OCI-LY7 (cell line): ENCODE measurements at regions not wholly inside any gene's neighbourhood (a gene's known extent, or its start where the extent isn't known, plus 50 kb on each side); places are given as distances from the start of the nearest gene placed in this dataset.

Source experiments
- BruUV-seq: library from RNA; stranded (reverse); fragments of 400-500 nt; replicated peaks from 2 replicates; lab custom pipeline; 2021; lab: Mats Ljungman, UMichigan
- CTCF ChIA-PET: fragments of 300-600 bp; sonication (Branson Sonifier 250); formaldehyde crosslinking; loops from one replicate; lab custom pipeline; 2022; ENCODE audit warnings: antibody characterized with exemption; ENCODE audit not compliant: unreplicated experiment; lab: Charles Lee
- POLR2A ChIA-PET: fragments of 300-600 bp; sonication (Branson Sonifier 250); formaldehyde crosslinking; loops from one replicate; lab custom pipeline; 2022; ENCODE audit warnings: antibody characterized with exemption; lab: Charles Lee
- DNase-seq: peaks from one replicate; pipeline ENCODE4 v3.0.0-alpha.2; 2015; ENCODE audit warnings: low spot score
- H2AFZ ChIP-seq: fragments of 200-600 bp; sonication (generic), shearing (Covaris generic); 2 replicates; pipeline ENCODE4 v1.6.1; 2014; ENCODE audit warnings: mild to moderate bottlenecking, antibody characterized with exemption, low read length, moderate library complexity
- H3K27ac ChIP-seq: fragments of 200-600 bp; sonication (generic); 2 replicates; pipeline ENCODE4 v1.5.1; 2014; ENCODE audit warnings: mixed run types, low read depth, mild to moderate bottlenecking, moderate library complexity, low read length, inconsistent platforms; ENCODE audit not compliant: poor library complexity, severe bottlenecking
- H3K36me3 ChIP-seq: fragments of 200-600 bp; sonication (generic); 2 replicates; pipeline ENCODE4 v1.6.1; 2014; ENCODE audit warnings: mild to moderate bottlenecking, antibody characterized with exemption, low read length, moderate library complexity, mixed read lengths; ENCODE audit not compliant: insufficient read depth
- H3K4me1 ChIP-seq: fragments of 200-600 bp; sonication (generic); 2 replicates; pipeline ENCODE4 v1.5.1; 2014; ENCODE audit warnings: mild to moderate bottlenecking, low read length; ENCODE audit not compliant: insufficient read depth, poor library complexity, severe bottlenecking
- H3K4me2 ChIP-seq: fragments of 200-600 bp; sonication (generic); 2 replicates; pipeline ENCODE4 v1.6.1; 2014; ENCODE audit warnings: mild to moderate bottlenecking, low read length
- H3K4me3 ChIP-seq: fragments of 200-600 bp; sonication (generic); 2 replicates; pipeline ENCODE4 v1.5.1; 2014; ENCODE audit warnings: mild to moderate bottlenecking, low read depth, low read length; ENCODE audit not compliant: poor library complexity, severe bottlenecking
- H3K79me2 ChIP-seq: fragments of 200-600 bp; sonication (generic); 2 replicates; pipeline ENCODE4 v1.6.1; 2016; ENCODE audit warnings: low read depth, mild to moderate bottlenecking, low read length, moderate library complexity, mixed read lengths; ENCODE audit not compliant: insufficient read depth
- H3K9me2 ChIP-seq: fragments of 200-600 bp; sonication (generic); 2 replicates; pipeline ENCODE4 v1.6.1; 2016; ENCODE audit warnings: mild to moderate bottlenecking, low read length, mixed read lengths; ENCODE audit not compliant: insufficient read depth
- H3K9me3 ChIP-seq: fragments of 200-600 bp; sonication (generic); 2 replicates; pipeline ENCODE4 v1.6.1; 2014; ENCODE audit warnings: mild to moderate bottlenecking, mixed run types, low read length, mixed read lengths
- H4K20me1 ChIP-seq: fragments of 200-600 bp; sonication (generic); 2 replicates; pipeline ENCODE4 v1.6.1; 2014; ENCODE audit warnings: mild to moderate bottlenecking, antibody characterized with exemption, low read length, moderate library complexity, mixed read lengths; ENCODE audit not compliant: insufficient read depth
- CTCF ChIP-seq: fragments of 200-600 bp; sonication (generic); conservative IDR thresholded peaks from 2 replicates; pipeline ENCODE4 v1.5.1; 2014; ENCODE audit warnings: mild to moderate bottlenecking, antibody characterized with exemption, low read length, moderate library complexity, mixed read lengths
- EZH2phosphoT487 ChIP-seq: fragments of 200-600 bp; sonication (generic); IDR thresholded peaks from 2 replicates; pipeline ENCODE4 v1.6.1; 2018; ENCODE audit warnings: low read depth, borderline replicate concordance, mild to moderate bottlenecking, mixed run types, antibody characterized with exemption, low read length, moderate library complexity, mixed read lengths
- intact Hi-C: fragments of 100-400 bp; cut with micrococcal nuclease; formaldehyde crosslinking; loops from one replicate; pipeline ENCODE4 v1.10.0; 2022; ENCODE audit not compliant: unreplicated experiment

DNA sequence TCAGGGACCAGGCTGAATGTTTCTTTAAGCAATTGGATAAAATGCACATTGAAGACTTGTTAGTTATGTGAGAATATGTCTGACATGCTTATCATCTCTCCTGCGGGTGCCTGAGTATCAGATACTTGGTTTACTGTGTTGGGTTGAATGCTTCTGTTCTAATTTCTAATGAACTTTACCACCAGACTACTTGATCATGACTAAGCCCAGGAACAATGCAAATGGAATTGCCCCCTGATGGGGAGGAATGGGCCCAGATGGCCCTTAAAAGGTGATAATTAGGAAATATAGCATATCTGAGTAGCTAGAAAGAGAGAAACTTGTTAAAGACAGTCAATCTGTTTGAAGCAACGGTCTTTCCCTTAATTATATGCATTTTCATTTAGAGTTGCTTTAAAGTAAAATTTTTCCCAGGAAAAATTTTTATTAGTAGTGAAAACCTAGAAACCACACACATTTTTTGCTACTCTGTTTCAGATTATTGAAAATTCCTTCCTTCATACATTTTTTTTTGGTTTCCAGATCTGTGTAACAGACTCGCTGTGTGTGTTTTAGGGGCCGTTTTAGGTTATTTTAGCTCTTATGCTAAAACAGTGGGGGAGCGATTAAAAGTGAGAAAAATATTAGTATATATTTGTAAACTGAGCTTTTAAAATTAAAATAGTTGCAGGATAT, 186.6 kb downstream of the TM9SF2 start:
- Histone ChIP-seq H3K36me3 (no peaks in the 10 kb centered on the region), H3K27ac (no peak overlapping the region), H3K4me2 (no peak overlapping the region), H2AFZ (no peak overlapping the region), H4K20me1 (no peaks in the 10 kb centered on the region), H3K79me2 (no peaks in the 10 kb centered on the region), H3K9me2 (no peaks in the 10 kb centered on the region), H3K4me3 (no peak overlapping the region), H3K4me1 (no peaks in the 10 kb centered on the region), H3K9me3 (no peaks in the 10 kb centered on the region)
- no TSS peak for BruUV-seq
- intact Hi-C loops = no loop called here
- ChIA-PET CTCF (no interaction called here), POLR2A (no interaction called here)
- TF ChIP-seq CTCF (no peak), EZH2phosphoT487 (no peak)
- DNase-seq = no peak

DNA sequence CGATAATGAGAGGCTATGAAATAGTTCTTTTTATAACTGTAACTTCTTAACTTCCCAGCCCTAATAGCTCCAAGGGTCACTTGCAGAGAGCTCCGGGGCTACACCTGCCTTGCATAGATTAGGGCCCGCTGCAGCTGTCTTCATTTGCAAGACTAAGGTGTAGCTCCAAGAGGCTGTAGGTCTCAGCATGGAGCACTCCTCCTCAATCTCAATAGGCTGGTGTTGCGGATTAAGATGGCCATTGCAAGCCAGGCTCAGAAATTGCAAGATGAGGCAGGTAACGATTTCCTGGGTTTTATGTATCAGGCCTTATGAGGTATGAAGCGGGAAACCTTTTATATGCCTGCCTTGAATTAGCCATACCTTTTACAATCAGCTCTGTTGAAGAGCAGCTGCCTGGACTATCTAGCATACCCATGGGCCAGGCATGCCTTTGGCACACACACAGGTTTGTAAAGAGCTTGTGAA, 185.7 kb downstream of the TM9SF2 start:
- no peak overlapping the region for H2AFZ ChIP-seq
- no TSS peak for BruUV-seq
- CTCF ChIA-PET = no interaction called here

More for the DNA sequence above, 185.7 kb downstream of the TM9SF2 start:
- intact Hi-C loops = no loop called here
- no peaks in the 10 kb centered on the region for H3K9me2 ChIP-seq
- no peaks in the 10 kb centered on the region for H4K20me1 ChIP-seq
- H3K27ac ChIP-seq = no peak overlapping the region
- no peak for DNase-seq
- TF ChIP-seq CTCF (no peak), EZH2phosphoT487 (no peak)
- H3K4me3 ChIP-seq = no peak overlapping the region
- POLR2A ChIA-PET = interaction anchor here (0.5 kb wide), 1 partner anchor 107 kb away, joined by 3 read pairs; no protein-coding TSS in a partner anchor
- no peak overlapping the region for H3K4me2 ChIP-seq
- H3K4me1 ChIP-seq = no peaks in the 10 kb centered on the region
- H3K36me3 ChIP-seq = no peaks in the 10 kb centered on the region
- H3K9me3 ChIP-seq = no peaks in the 10 kb centered on the region
- H3K79me2 ChIP-seq = no peaks in the 10 kb centered on the region
